GM23248 (cell line): ENCODE measurements at regions not wholly inside any gene's neighbourhood (a gene's known extent, or its start where the extent isn't known, plus 50 kb on each side); places are given as distances from the start of the nearest gene placed in this dataset.

Experiments
- DNase-seq: peaks from one replicate; pipeline ENCODE4 v3.0.0-alpha.2; 2015
- H2AFZ ChIP-seq: fragments of 200-600 bp; sonication (generic); 2 replicates; pipeline ENCODE4 v1.6.1; 2016; ENCODE audit warnings: antibody characterized with exemption
- H3F3A ChIP-seq: fragments of 200-600 bp; sonication (generic); 2 replicates; pipeline ENCODE4 v1.6.1; 2016; ENCODE audit warnings: mild to moderate bottlenecking, antibody characterized with exemption, mixed run types; ENCODE audit not compliant: insufficient read depth
- H3K27ac ChIP-seq: fragments of 200-600 bp; sonication (generic); 2 replicates; pipeline ENCODE4 v1.5.1; 2016; ENCODE audit warnings: mild to moderate bottlenecking
- H3K27me3 ChIP-seq: fragments of 200-600 bp; sonication (generic); replicated peaks from 2 replicates; pipeline ENCODE4 v1.6.1; 2016; ENCODE audit warnings: mild to moderate bottlenecking; ENCODE audit not compliant: insufficient read depth
- H3K36me3 ChIP-seq: fragments of 200-600 bp; sonication (generic); 2 replicates; pipeline ENCODE4 v1.6.1; 2016; ENCODE audit warnings: low read depth, mild to moderate bottlenecking
- H3K4me1 ChIP-seq: fragments of 200-600 bp; sonication (generic); 2 replicates; pipeline ENCODE4 v1.6.1; 2016; ENCODE audit warnings: mild to moderate bottlenecking; ENCODE audit not compliant: insufficient read depth
- H3K4me2 ChIP-seq: fragments of 200-600 bp; sonication (generic); one replicate; pipeline ENCODE4 v1.6.1; 2016; ENCODE audit warnings: mild to moderate bottlenecking; ENCODE audit not compliant: unreplicated experiment
- H3K4me3 ChIP-seq: fragments of 200-600 bp; sonication (generic); 2 replicates; pipeline ENCODE4 v1.5.1; 2016; ENCODE audit warnings: mild to moderate bottlenecking
- H3K79me2 ChIP-seq: fragments of 200-600 bp; sonication (generic); 2 replicates; pipeline ENCODE4 v1.6.1; 2016; ENCODE audit warnings: mild to moderate bottlenecking; ENCODE audit not compliant: insufficient read depth
- H3K9ac ChIP-seq: fragments of 200-600 bp; sonication (generic); 2 replicates; pipeline ENCODE4 v1.6.1; 2016; ENCODE audit warnings: mild to moderate bottlenecking
- H3K9me2 ChIP-seq: fragments of 200-600 bp; sonication (generic); 2 replicates; pipeline ENCODE4 v1.6.1; 2016; ENCODE audit warnings: mixed run types, mild to moderate bottlenecking, moderate library complexity; ENCODE audit not compliant: insufficient read depth
- H3K9me3 ChIP-seq: fragments of 200-600 bp; sonication (generic); one replicate; pipeline ENCODE4 v1.6.1; 2017; ENCODE audit warnings: low read depth
- H4K20me1 ChIP-seq: fragments of 200-600 bp; sonication (generic); 2 replicates; pipeline ENCODE4 v1.6.0; 2016; ENCODE audit not compliant: insufficient read depth
- EZH2 ChIP-seq: fragments of 200-600 bp; sonication (generic); IDR thresholded peaks from 2 replicates; pipeline ENCODE4 v1.6.1; 2018; ENCODE audit warnings: antibody characterized with exemption, mild to moderate bottlenecking; ENCODE audit not compliant: insufficient read depth, poor library complexity, severe bottlenecking
- EZH2phosphoT487 ChIP-seq: fragments of 200-600 bp; sonication (generic); IDR thresholded peaks from 2 replicates; pipeline ENCODE4 v1.6.1; 2018; ENCODE audit warnings: antibody characterized with exemption, moderate library complexity, mild to moderate bottlenecking, low read depth; ENCODE audit not compliant: insufficient read depth
- WGBS, 2 experiments: methylation state at CpG; one replicate each; pipeline ENCODE4 v1.1.6; 2015 to 2017; ENCODE audit warnings: low lambda C conversion rate in 2 of 2, low coverage in 1 of 2; ENCODE audit errors: missing lambda C conversion rate in 2 of 2; 5-methylcytosine and 5-hydroxymethylcytosine counted together
- in situ Hi-C: fragments of 300-500 bp; cut with MboI; formaldehyde crosslinking; loops from 2 replicates; pipeline ENCODE4 v1.15.0; 2020

DNA sequence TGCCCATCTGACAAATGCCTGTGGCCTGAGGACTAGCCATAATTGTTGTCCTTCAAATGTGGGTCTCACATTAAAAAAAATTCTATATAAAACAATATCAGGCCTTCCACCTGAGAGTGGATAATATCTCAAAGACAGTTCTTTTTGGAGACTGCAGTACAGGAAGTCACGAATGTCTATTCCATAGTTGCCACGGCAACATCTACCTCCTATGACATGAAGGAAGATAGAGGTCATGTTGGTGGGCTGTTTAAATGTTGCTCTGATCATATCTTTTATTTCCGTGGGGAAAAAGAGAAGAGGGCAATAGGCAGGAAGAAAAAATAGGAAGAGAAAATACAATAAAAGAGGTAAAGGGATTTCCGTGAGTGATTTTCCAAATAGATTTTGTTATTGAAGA lies 151.8 kb downstream of the ARL6IP6 start:
- Histone ChIP-seq H3K36me3 (no peaks in the 10 kb centered on the region), H3F3A (peaks cover 7% of the 10 kb centered on the region), H4K20me1 (no peaks in the 10 kb centered on the region), H3K27ac (no peak overlapping the region), H3K4me2 (no peak overlapping the region), H3K9ac (no peak overlapping the region), H2AFZ (no peak overlapping the region), H3K4me3 (no peak overlapping the region), H3K4me1 (peaks cover 12% of the 10 kb centered on the region), H3K9me2 (no peaks in the 10 kb centered on the region), H3K27me3 (no peaks in the 10 kb centered on the region), H3K79me2 (no peaks in the 10 kb centered on the region), H3K9me3 (no peaks in the 10 kb centered on the region)
- 84 to 93% methylated on average over 4 of the region's 4 CpGs for WGBS, 2 experiments
- DNase-seq = no peak
- in situ Hi-C loops = no loop called here
- TF ChIP-seq EZH2 (no peak), EZH2phosphoT487 (no peak)

DNA sequence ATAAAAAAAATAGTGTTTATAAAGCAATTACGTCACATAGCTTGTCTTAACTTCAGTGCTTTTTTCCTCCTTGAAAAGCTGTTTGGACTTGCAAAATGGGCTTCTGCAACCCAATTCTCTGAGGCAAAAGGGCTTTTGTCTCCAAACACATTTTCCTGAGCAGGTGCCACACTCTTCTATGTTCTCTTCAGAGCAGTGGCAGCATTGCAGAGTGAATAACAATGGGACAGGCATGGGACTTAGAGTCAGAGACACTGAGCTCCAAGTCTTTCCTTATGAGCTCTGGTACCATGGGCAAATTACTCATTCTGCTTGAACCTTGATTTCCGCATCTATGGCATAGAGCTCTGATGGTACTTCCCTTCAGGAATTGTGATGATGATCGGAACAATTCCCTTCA lies 149.0 kb downstream of the ARL6IP6 start:
- TF ChIP-seq EZH2phosphoT487 (no peak), EZH2 (no peak)
- Histone ChIP-seq H3K9me2 (no peaks in the 10 kb centered on the region), H3K4me3 (no peak overlapping the region), H2AFZ (no peak overlapping the region), H3K4me1 (no peaks in the 10 kb centered on the region), H3F3A (no peaks in the 10 kb centered on the region), H3K79me2 (no peaks in the 10 kb centered on the region), H3K27me3 (no peaks in the 10 kb centered on the region), H3K9ac (no peak overlapping the region), H3K27ac (no peak overlapping the region), H4K20me1 (no peaks in the 10 kb centered on the region), H3K36me3 (no peaks in the 10 kb centered on the region), H3K4me2 (no peak overlapping the region), H3K9me3 (no peaks in the 10 kb centered on the region)
- WGBS, 2 experiments = 92 to 98% methylated on average over 3 of the region's 3 CpGs
- no peak for DNase-seq
- in situ Hi-C loops = no loop called here

DNA sequence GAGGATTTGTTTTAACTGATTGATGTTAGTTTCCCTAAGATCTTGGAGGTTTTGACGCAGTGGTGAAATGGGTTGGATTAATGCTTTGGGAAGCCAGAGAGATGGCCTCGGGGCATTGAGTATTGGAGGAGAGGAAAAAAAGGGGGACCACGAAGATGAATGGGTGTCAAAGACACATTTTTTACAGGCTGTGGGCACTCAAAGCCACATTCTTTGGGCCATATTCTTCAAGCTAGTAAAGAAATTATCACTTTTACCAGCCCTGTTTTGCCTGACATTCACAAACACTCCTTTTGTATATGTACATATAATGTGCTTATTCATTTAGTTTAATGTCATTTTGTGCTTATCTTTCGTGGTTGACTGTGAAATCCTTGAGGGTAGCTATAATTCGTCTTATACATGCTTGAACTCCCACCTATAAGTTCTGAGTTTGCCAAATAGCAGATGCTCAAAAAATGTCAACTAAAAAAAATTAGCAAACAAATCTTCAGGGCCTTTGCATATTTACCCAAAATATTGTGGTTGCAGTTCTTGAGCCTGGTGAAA lies 146.3 kb downstream of the ARL6IP6 start:
- H3K4me2 ChIP-seq = no peak overlapping the region

DNA sequence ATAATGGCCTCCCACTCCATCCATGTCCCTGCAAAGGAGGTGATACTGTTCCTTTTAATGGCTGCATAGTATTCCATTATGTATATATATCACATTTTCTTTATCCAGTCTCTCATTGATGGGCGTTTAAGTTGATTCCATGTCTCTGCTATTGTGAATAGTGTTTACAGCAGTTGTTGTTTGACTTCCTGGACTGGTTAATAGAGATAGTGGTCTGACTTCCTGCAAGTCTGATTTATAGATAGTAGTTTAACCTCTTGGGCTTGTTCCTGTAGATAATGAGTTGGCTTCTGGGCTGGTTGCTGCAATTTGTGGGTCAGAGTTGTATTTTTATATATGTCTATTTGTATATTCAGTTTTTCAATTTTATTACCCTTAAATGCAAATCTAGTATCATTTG lies 145.4 kb downstream of the ARL6IP6 start:
- in situ Hi-C loops = no loop called here
- Histone ChIP-seq H4K20me1 (no peaks in the 10 kb centered on the region), H3K79me2 (no peaks in the 10 kb centered on the region), H3K27ac (no peak overlapping the region), H3K9me2 (no peaks in the 10 kb centered on the region), H3K4me3 (no peak overlapping the region), H3F3A (0 out of 2 replicates have a peak, but pooled peaks cover 3% of the 10 kb centered on the region), H3K4me2 (no peak overlapping the region), H2AFZ (no peak overlapping the region), H3K36me3 (no peaks in the 10 kb centered on the region), H3K9me3 (no peaks in the 10 kb centered on the region), H3K9ac (no peak overlapping the region), H3K4me1 (peaks cover 14% of the 10 kb centered on the region), H3K27me3 (no peaks in the 10 kb centered on the region)
- DNase-seq = no peak
- WGBS, 2 experiments = 23 to 47% methylated on average over 1 of the region's 1 CpG
- no peak for TF ChIP-seq EZH2phosphoT487
- no peak for TF ChIP-seq EZH2

More for the DNA sequence above, 146.3 kb downstream of the ARL6IP6 start:
- H3K9ac ChIP-seq = no peak overlapping the region
- WGBS, 2 experiments = 63 to 65% methylated on average over 5 of the region's 5 CpGs
- no peaks in the 10 kb centered on the region for H4K20me1 ChIP-seq
- no peak overlapping the region for H3K27ac ChIP-seq
- H3K79me2 ChIP-seq = no peaks in the 10 kb centered on the region
- H3K9me2 ChIP-seq = no peaks in the 10 kb centered on the region
- no peaks in the 10 kb centered on the region for H3K36me3 ChIP-seq
- H2AFZ ChIP-seq = no peak overlapping the region
- DNase-seq = no peak
- H3K27me3 ChIP-seq = no peaks in the 10 kb centered on the region
- H3K9me3 ChIP-seq = no peaks in the 10 kb centered on the region
- H3F3A ChIP-seq = 0 out of 2 replicates have a peak, but pooled peaks cover 3% of the 10 kb centered on the region
- H3K4me3 ChIP-seq = no peak overlapping the region
- TF ChIP-seq EZH2phosphoT487 = no peak
- no peak for TF ChIP-seq EZH2
- H3K4me1 ChIP-seq = peaks cover 14% of the 10 kb centered on the region
- in situ Hi-C loops = no loop called here
